ENCODE measurements at regions not wholly inside any gene's neighbourhood (a gene's known extent, or its start where the extent isn't known, plus 50 kb on each side); places are given as distances from the start of the nearest gene placed in this dataset.

DNA sequence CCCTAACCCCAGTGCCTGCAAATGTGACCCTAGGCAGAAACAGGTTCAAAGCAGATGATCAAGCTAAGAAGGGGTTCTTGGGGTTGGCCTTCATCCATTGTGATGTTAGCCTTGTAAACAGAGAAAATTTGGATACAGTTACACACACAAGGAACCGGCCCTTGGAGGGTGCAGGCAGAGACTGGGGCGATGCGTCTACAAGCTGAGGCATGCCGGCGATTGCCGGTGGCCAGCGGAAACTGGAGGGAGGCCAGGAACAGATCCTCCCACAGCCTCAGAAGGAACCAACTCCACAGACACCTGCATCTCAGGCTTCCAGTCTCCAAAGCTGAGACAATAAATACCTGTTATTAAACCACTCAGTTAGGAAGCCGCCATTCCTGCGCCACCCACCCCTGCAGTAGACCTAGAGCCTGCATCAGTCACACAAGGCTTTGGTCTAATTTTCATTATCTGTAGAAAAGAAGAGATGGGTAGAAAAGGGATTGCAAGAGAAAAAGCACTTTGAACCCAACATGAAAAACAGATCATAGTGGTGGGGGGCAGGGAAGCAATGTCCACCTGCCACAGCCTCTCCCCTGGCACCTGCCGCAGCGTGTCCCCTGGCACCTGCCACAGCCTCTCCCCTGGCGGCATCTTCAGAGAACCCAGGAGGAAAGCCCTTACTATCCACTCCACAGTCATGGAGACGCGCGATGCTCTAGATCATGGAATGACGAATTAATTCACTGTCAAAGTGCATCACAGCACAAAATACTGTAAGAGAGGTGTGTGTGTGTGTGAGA lies 119.7 kb upstream of the SOX1 start:
- no peaks in the 10 kb centered on the region for H3K27me3 ChIP-seq (ENCODE audit: low read depth)
- DNase-seq, result no peak
- H3K27ac ChIP-seq, result no peak overlapping the region
- no peak for ATAC-seq
- H3K4me1 ChIP-seq, result no peaks in the 10 kb centered on the region
- H3K4me3 ChIP-seq, result no peak overlapping the region
- intact Hi-C loops (cut with DNase I), result no loop called here
- no peaks in the 10 kb centered on the region for H3K9me3 ChIP-seq
- TF ChIP-seq CTCF (IDR thresholded peaks at IDR 0.05), result no peak
- no peaks in the 10 kb centered on the region for H3K36me3 ChIP-seq

- intact Hi-C loops (cut with DNase I), result no loop called here
- no peak overlapping the region for H3K4me3 ChIP-seq
- TF ChIP-seq CTCF (IDR thresholded peaks at IDR 0.05), result no peak
- H3K4me1 ChIP-seq, result no peaks in the 10 kb centered on the region
- no peaks in the 10 kb centered on the region for H3K27me3 ChIP-seq (ENCODE audit: low read depth)
- DNase-seq (no peak), ATAC-seq (no peak)
- H3K36me3 ChIP-seq, result no peaks in the 10 kb centered on the region
- H3K9me3 ChIP-seq, result no peaks in the 10 kb centered on the region
- no peak overlapping the region for H3K27ac ChIP-seq
Observed at GRCh38 chr13:111947876-111948275, 119.1 kb upstream of the SOX1 start.

DNA sequence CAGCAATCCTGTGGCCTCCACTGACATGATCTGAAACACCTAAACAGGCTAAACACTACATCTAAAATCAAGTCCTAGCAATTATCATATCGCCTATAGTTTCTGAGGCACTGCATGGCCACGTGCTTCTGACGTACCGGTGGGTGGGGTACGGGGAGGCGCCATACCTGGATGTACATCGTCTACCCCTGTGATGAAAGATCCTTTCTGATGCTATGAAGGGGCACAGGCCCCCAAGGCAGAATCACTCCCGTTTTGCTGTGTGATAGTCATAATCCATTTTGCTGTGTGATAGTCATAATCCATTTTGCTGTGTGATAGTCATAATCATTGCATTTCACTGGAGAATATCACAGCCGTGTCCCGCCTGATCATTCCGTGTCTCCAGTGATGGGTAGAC lies 118.7 kb upstream of the SOX1 start:
- Histone ChIP-seq H3K9me3 (no peaks in the 10 kb centered on the region), H3K4me1 (no peaks in the 10 kb centered on the region), H3K27ac (no peak overlapping the region), H3K36me3 (no peaks in the 10 kb centered on the region), H3K4me3 (no peak overlapping the region), H3K27me3 (ENCODE audit: low read depth) (no peaks in the 10 kb centered on the region)
- no peak for TF ChIP-seq CTCF (IDR thresholded peaks at IDR 0.05)
- intact Hi-C loops (cut with DNase I), result no loop called here
- no peak for DNase-seq
- no peak for ATAC-seq

DNA sequence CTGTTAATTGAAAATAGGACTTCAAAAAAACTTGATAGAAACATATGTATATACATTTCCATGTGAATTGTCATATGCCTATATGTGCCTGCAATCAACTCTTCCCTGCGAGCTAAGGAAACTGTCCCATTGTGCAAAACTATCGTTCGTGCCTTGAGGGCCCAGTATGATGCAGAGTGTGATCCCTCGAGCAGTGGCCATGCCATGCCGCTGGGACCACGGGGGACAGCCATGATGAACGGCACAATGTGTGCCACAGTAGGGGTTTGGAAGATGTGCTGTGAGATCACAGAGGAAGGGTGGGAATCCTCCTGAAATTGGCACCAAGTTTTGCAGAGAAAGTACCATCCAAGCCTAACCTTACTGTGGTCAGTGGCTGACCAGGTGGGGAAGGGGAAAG lies 118.1 kb upstream of the SOX1 start:
- Histone ChIP-seq H3K27me3 (ENCODE audit: low read depth) (no peaks in the 10 kb centered on the region), H3K4me3 (no peak overlapping the region), H3K9me3 (no peaks in the 10 kb centered on the region), H3K4me1 (no peaks in the 10 kb centered on the region), H3K36me3 (no peaks in the 10 kb centered on the region), H3K27ac (no peak overlapping the region)
- DNase-seq (no peak), ATAC-seq (no peak)
- no peak for TF ChIP-seq CTCF (IDR thresholded peaks at IDR 0.05)
- intact Hi-C loops (cut with DNase I), result no loop called here

GRCh38 chr13:111949311-111949710 lies 117.6 kb upstream of the SOX1 start:
- TF ChIP-seq CTCF (IDR thresholded peaks at IDR 0.05), result no peak
- no peak overlapping the region for H3K4me3 ChIP-seq
- intact Hi-C loops (cut with DNase I), result no loop called here
- H3K36me3 ChIP-seq, result no peaks in the 10 kb centered on the region
- H3K27ac ChIP-seq, result no peak overlapping the region
- no peaks in the 10 kb centered on the region for H3K27me3 ChIP-seq (ENCODE audit: low read depth)
- H3K4me1 ChIP-seq, result no peaks in the 10 kb centered on the region
- no peak for ATAC-seq
- H3K9me3 ChIP-seq, result no peaks in the 10 kb centered on the region
- DNase-seq, result no peak

Data from lower lobe of right lung (tissue), 2 donors.